Activated CD4-positive, alpha-beta memory T cell treated with anti-CD3 and anti-CD28 coated beads for 36 hours (primary cell): ENCODE measurements at regions not wholly inside any gene's neighbourhood (a gene's known extent, or its start where the extent isn't known, plus 50 kb on each side); places are given as distances from the start of the nearest gene placed in this dataset.
A peak's percentile ranks its signal among the peaks of the same experiment; 100 is the strongest.

Experiments
- CTCF ChIA-PET: fragments of 350-600 bp; sonication (Branson Sonifier 250); formaldehyde crosslinking; loops from one replicate; lab custom pipeline; 2021; ENCODE audit warnings: antibody characterized with exemption, inconsistent platforms; lab: Charles Lee
- POLR2A ChIA-PET: fragments of 350-600 bp; sonication (Branson Sonifier 250); formaldehyde crosslinking; loops from one replicate; lab custom pipeline; 2021; ENCODE audit warnings: antibody characterized with exemption; lab: Charles Lee
- DNase-seq: peaks from one replicate; pipeline ENCODE4 v3.0.0-alpha.2; 2020
- H3K27ac Mint-ChIP-seq: one replicate; pipeline ENCODE4 v1.8.0; 2021; ENCODE audit warnings: mixed read lengths
- H3K27me3 Mint-ChIP-seq: one replicate; pipeline ENCODE4 v1.8.0; 2021; ENCODE audit warnings: mixed read lengths
- H3K36me3 Mint-ChIP-seq: one replicate; pipeline ENCODE4 v1.8.0; 2021; ENCODE audit warnings: mixed read lengths
- H3K4me1 Mint-ChIP-seq: one replicate; pipeline ENCODE4 v1.8.0; 2021; ENCODE audit warnings: low read depth, mixed read lengths
- H3K4me3 Mint-ChIP-seq: one replicate; pipeline ENCODE4 v1.8.0; 2021; ENCODE audit warnings: mild to moderate bottlenecking, mixed read lengths
- H3K9me3 Mint-ChIP-seq: one replicate; pipeline ENCODE4 v1.8.0; 2021; ENCODE audit warnings: mixed read lengths
- intact Hi-C: fragments of 100-400 bp; cut with micrococcal nuclease; formaldehyde crosslinking; loops from one replicate; pipeline ENCODE4 v1.15.1; 2023

DNA sequence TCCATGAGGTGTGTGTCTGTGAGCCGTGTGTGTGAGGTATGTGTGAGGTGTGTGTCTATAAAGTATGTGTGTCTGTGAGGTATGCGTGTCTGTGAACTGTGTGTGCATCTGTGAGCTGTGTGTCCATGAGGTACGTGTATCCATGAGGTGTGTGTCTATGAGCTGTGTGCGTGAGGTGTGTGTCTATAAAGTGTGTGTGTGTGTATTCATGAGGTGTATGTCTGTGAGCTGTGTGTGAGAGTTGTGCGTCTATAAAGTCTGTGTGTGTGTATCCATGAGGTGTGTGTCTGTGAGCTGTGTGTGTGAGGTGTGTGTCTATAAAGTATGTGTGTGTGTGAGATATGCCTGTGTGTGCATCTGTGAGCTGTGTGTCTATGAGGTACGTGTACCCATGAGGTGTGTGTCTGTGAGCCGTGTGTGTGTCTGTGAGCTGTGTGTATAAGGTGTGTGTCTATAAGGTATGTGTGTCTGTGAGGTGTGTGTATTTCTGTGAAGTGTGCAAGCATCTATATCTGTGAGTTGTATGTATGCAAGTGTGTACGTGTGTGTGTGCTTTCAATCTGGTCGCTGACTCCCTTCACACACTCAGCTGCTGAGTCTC lies 91.9 kb upstream of the FOXP4 start:
- no peak overlapping the region for H3K27ac Mint-ChIP-seq
- H3K4me1 Mint-ChIP-seq = no peaks in the 10 kb centered on the region
- peaks cover 2% of the 10 kb centered on the region for H3K27me3 Mint-ChIP-seq
- ChIA-PET CTCF (no interaction called here), POLR2A (no interaction called here)
- no peaks in the 10 kb centered on the region for H3K36me3 Mint-ChIP-seq
- H3K4me3 Mint-ChIP-seq = no peak overlapping the region
- intact Hi-C loops = no loop called here
- no peaks in the 10 kb centered on the region for H3K9me3 Mint-ChIP-seq
- no peak for DNase-seq

DNA sequence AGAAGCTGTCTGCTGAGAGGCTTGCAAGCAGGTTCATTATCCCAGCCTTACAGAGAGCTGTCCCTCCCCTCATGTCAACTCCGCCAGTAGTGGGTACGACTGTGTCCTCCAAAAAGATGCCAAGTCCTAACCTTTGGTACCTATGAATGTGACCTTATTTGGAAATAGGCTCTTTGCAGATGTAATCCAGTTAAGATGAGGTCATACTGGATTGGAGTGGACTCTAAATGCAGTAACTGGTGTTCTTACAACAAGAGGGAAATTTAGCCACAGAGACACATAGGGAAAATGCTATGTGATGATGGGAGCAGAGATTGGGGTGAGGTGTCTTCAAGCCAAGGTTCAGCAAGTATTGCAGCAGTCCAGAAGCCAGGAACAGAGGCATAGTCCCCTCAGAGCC lies 90.8 kb upstream of the FOXP4 start:
- POLR2A ChIA-PET = no interaction called here
- DNase-seq = no peak
- H3K27ac Mint-ChIP-seq = no peak overlapping the region
- intact Hi-C loops = no loop called here
- CTCF ChIA-PET = no interaction called here
- H3K36me3 Mint-ChIP-seq = no peaks in the 10 kb centered on the region
- H3K9me3 Mint-ChIP-seq = no peaks in the 10 kb centered on the region
- H3K4me1 Mint-ChIP-seq = no peaks in the 10 kb centered on the region
- no peak overlapping the region for H3K4me3 Mint-ChIP-seq
- H3K27me3 Mint-ChIP-seq = peaks cover 3% of the 10 kb centered on the region

DNA sequence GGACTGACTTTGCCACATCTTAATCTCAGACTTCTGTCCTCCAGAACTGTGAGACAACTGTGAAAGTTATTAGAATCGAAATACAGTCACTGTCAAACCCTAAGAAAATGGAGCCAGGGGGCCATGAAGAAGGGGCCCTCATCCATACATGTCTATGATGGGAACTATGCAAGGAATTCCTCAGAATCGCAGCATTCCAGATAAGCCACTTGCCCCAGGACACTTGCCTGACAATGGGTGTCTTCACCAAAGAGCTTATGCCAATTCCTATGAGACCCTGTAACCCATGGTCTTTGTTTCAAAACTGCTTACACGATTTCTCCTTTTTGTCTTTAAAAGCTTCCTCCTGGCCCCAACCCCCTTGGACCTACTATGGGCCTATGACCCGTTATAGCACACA lies 90.4 kb upstream of the FOXP4 start:
- intact Hi-C loops = no loop called here
- no peak for DNase-seq
- Mint-ChIP-seq H3K9me3 (no peaks in the 10 kb centered on the region), H3K36me3 (no peaks in the 10 kb centered on the region), H3K4me1 (no peaks in the 10 kb centered on the region), H3K27ac (no peak overlapping the region), H3K4me3 (no peak overlapping the region), H3K27me3 (peaks cover 3% of the 10 kb centered on the region)
- ChIA-PET CTCF (no interaction called here), POLR2A (no interaction called here)

- intact Hi-C loops = no loop called here
- POLR2A ChIA-PET = no interaction called here
- Mint-ChIP-seq H3K4me3 (no peak overlapping the region), H3K27me3 (peaks cover 3% of the 10 kb centered on the region), H3K27ac (no peak overlapping the region), H3K36me3 (no peaks in the 10 kb centered on the region), H3K4me1 (no peaks in the 10 kb centered on the region), H3K9me3 (no peaks in the 10 kb centered on the region)
- CTCF ChIA-PET = no interaction called here
- DNase-seq = no peak
Observed at GRCh38 chr6:41457303-41457670, 88.9 kb upstream of the FOXP4 start.

DNA sequence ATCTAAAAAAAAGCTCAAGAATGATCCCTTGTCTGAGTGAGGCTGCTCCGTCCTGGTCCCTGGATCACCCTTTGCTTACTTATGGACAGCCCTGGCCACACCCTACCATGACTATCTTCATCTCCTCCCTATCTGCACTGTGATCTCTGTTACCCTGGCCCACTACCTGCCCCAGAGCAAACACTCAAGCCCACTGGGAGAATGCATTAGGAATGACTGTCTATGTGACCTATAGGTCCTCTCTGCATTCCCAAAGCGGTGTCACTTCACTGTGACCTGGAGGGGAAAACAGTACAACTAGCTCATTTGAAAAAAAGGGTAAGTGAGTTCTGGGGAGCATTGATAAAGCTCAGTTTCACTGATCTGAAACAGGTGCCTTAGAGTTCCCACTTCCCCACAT lies 86.4 kb upstream of the FOXP4 start:
- intact Hi-C loops = no loop called here
- Mint-ChIP-seq H3K9me3 (no peaks in the 10 kb centered on the region), H3K4me3 (no peak overlapping the region), H3K36me3 (no peaks in the 10 kb centered on the region), H3K27me3 (peaks cover 15% of the 10 kb centered on the region), H3K27ac (peak overlapping the region; percentile 31), H3K4me1 (no peaks in the 10 kb centered on the region)
- no peak for DNase-seq
- ChIA-PET CTCF (interaction anchor here (1.4 kb wide), 1 partner anchor 15 kb away, joined by 3 read pairs; no protein-coding TSS in a partner anchor), POLR2A (no interaction called here)

- DNase-seq = no peak
- no peak overlapping the region for H3K4me3 Mint-ChIP-seq
- intact Hi-C loops = no loop called here
- CTCF ChIA-PET = interaction anchor here (1.1 to 4.8 kb wide), 4 partner anchors 16 to 130 kb away, joined by 3 to 52 read pairs (median 3); no protein-coding TSS in a partner anchor
- no peaks in the 10 kb centered on the region for H3K9me3 Mint-ChIP-seq
- POLR2A ChIA-PET = no interaction called here
- no peak overlapping the region for H3K27ac Mint-ChIP-seq
- no peaks in the 10 kb centered on the region for H3K4me1 Mint-ChIP-seq
- no peaks in the 10 kb centered on the region for H3K36me3 Mint-ChIP-seq
- peaks cover 22% of the 10 kb centered on the region for H3K27me3 Mint-ChIP-seq
Observed at GRCh38 chr6:41460742-41461336, 85.3 kb upstream of the FOXP4 start.

DNA sequence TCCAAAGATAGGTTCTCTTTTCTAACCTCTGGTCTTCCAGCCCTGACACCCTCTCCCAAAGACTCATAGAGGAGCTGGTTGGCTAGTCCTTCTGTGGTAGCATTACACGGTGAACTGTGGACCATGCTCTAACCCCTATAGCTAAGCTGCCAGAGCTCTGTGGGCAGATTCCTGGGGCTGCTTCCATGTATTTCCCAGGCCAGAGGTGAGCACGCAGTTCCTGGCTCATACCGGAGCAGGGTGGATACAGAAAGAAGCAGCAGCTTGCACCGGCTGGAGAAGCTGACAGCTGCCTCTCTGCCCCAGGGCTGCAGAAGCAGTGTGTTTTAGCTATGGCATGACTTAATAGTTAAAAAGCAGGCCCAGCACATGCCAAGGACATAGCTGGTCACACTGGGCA lies 84.1 kb upstream of the FOXP4 start:
- DNase-seq = no peak
- peaks cover 24% of the 10 kb centered on the region for H3K27me3 Mint-ChIP-seq
- POLR2A ChIA-PET = no interaction called here
- H3K4me3 Mint-ChIP-seq = no peak overlapping the region
- no peaks in the 10 kb centered on the region for H3K9me3 Mint-ChIP-seq
- no peaks in the 10 kb centered on the region for H3K36me3 Mint-ChIP-seq
- intact Hi-C loops = no loop called here
- no peak overlapping the region for H3K27ac Mint-ChIP-seq
- CTCF ChIA-PET = interaction anchor here (0.6 to 4.8 kb wide), 7 partner anchors 8 to 132 kb away, joined by 3 to 52 read pairs (median 3); no protein-coding TSS in a partner anchor
- no peaks in the 10 kb centered on the region for H3K4me1 Mint-ChIP-seq

- H3K27me3 Mint-ChIP-seq = peaks cover 28% of the 10 kb centered on the region
- intact Hi-C loops = loop anchor here (1.0 kb wide), 1 partner anchor 129 kb away; no protein-coding TSS in a partner anchor
- no peaks in the 10 kb centered on the region for H3K9me3 Mint-ChIP-seq
- no peaks in the 10 kb centered on the region for H3K4me1 Mint-ChIP-seq
- DNase-seq = peak; percentile 51
- no peaks in the 10 kb centered on the region for H3K36me3 Mint-ChIP-seq
- no peak overlapping the region for H3K4me3 Mint-ChIP-seq
- no peak overlapping the region for H3K27ac Mint-ChIP-seq
- ChIA-PET CTCF (interaction anchor here (0.6 to 4.8 kb wide), 12 partner anchors 7 to 139 kb away, joined by 3 to 52 read pairs (median 3); no protein-coding TSS in a partner anchor), POLR2A (no interaction called here)
Observed at GRCh38 chr6:41463062-41463930, 82.9 kb upstream of the FOXP4 start.

GRCh38 chr6:41464019-41464418 lies 82.2 kb upstream of the FOXP4 start:
- DNase-seq = no peak
- CTCF ChIA-PET = interaction anchor here (0.6 to 4.8 kb wide), 8 partner anchors 22 to 139 kb away, joined by 3 to 52 read pairs (median 3); no protein-coding TSS in a partner anchor
- no peaks in the 10 kb centered on the region for H3K9me3 Mint-ChIP-seq
- intact Hi-C loops = no loop called here
- peaks cover 35% of the 10 kb centered on the region for H3K27me3 Mint-ChIP-seq
- H3K4me1 Mint-ChIP-seq = no peaks in the 10 kb centered on the region
- no peak overlapping the region for H3K4me3 Mint-ChIP-seq
- POLR2A ChIA-PET = no interaction called here
- H3K36me3 Mint-ChIP-seq = no peaks in the 10 kb centered on the region
- no peak overlapping the region for H3K27ac Mint-ChIP-seq

- Mint-ChIP-seq H3K27ac (no peak overlapping the region), H3K27me3 (peaks cover 39% of the 10 kb centered on the region), H3K36me3 (no peaks in the 10 kb centered on the region), H3K4me1 (peaks cover under 1% of the 10 kb centered on the region), H3K9me3 (no peaks in the 10 kb centered on the region), H3K4me3 (no peak overlapping the region)
- ChIA-PET CTCF (interaction anchor here (0.7 to 4.8 kb wide), 6 partner anchors 38 to 138 kb away, joined by 3 to 52 read pairs (median 4); no protein-coding TSS in a partner anchor), POLR2A (no interaction called here)
- intact Hi-C loops = no loop called here
- DNase-seq = no peak
Observed at GRCh38 chr6:41464481-41464880, 81.7 kb upstream of the FOXP4 start.

DNA sequence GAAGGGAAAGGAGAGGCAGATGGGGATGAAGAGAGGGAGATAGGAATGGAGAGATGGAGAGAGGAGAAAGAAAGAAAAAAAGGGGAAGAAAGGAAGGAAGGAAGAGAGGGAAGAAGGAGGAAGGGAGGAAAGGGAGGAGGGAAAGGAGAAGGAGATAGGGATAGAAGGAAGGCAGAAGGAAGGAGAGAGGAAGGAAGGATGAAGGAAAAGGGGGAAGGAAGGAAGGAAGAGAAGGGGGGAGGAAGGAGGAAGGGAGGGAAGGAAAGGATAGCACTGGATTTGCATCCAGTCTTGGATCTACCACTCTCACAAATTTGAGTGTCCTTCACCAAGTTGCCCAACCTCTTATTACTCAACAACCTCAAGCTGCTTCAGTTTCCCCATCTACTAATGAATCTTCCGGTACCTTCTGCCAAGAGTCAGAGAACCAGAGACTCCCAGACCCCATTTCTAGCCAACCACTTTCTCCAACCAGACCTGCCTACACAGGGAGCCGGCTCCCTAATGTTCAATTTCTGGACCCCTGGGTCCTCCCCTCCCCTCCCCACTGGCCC lies 79.7 kb upstream of the FOXP4 start:
- Mint-ChIP-seq H3K27me3 (peaks cover 52% of the 10 kb centered on the region), H3K36me3 (no peaks in the 10 kb centered on the region), H3K4me3 (no peak overlapping the region), H3K9me3 (no peaks in the 10 kb centered on the region), H3K4me1 (peaks cover 7% of the 10 kb centered on the region), H3K27ac (no peak overlapping the region)
- intact Hi-C loops = no loop called here
- ChIA-PET POLR2A (no interaction called here), CTCF (no interaction called here)
- no peak for DNase-seq

DNA sequence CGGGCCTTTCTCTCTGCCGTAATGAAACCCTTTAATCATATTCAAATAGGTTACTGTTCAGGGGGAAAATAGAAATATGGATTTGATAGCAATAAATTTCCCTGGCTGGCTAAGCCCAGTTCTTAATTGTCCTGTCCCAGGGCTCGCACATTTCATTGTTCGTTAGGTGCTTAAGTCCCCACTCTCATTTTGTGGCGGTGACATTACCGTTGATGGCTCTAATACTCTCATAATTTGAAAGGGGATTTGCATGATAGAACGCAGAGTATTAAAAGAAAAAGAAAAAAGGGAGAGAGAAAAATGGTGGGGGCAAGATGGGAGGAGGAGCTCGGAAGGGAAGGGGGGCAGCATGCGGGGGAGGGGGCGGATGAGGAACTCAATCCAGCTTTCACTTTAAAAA lies 79.1 kb upstream of the FOXP4 start:
- no peaks in the 10 kb centered on the region for H3K9me3 Mint-ChIP-seq
- H3K36me3 Mint-ChIP-seq = no peaks in the 10 kb centered on the region
- H3K27me3 Mint-ChIP-seq = peaks cover 53% of the 10 kb centered on the region
- no peak for DNase-seq
- no peak overlapping the region for H3K27ac Mint-ChIP-seq
- CTCF ChIA-PET = no interaction called here
- H3K4me3 Mint-ChIP-seq = no peak overlapping the region
- peaks cover 7% of the 10 kb centered on the region for H3K4me1 Mint-ChIP-seq
- POLR2A ChIA-PET = no interaction called here
- intact Hi-C loops = no loop called here
